GM12878 (cell line): ENCODE measurements at regions not wholly inside any gene's neighbourhood (a gene's known extent, or its start where the extent isn't known, plus 50 kb on each side); places are given as distances from the start of the nearest gene placed in this dataset.

ENCODE experiments used
- ATAC-seq: fragments of 200-7000 bp; cut with Tn5 transposase; 3 replicates; pipeline ENCODE4 v1.9.1; 2020; ENCODE audit warnings: mild to moderate bottlenecking, moderate library complexity
- BruUV-seq: library from RNA; stranded (reverse); fragments of 400-500 nt; replicated peaks from 2 replicates; lab custom pipeline; 2021; lab: Mats Ljungman, UMichigan
- CTCF ChIA-PET: fragments of 300-600 bp; sonication (Branson Sonifier 250); formaldehyde crosslinking; extraction: SDS; loops from one replicate; lab custom pipeline; 2021; ENCODE audit warnings: inconsistent platforms; lab: Yijun Ruan, JAX
- POLR2A ChIA-PET: fragments of 350-600 bp; formaldehyde crosslinking; extraction: SDS; loops from one replicate; lab custom pipeline; 2021; ENCODE audit warnings: inconsistent platforms; lab: Charles Lee
- RAD21 ChIA-PET: fragments of 300-600 bp; sonication (Branson Sonifier 250); formaldehyde crosslinking; loops from one replicate; lab custom pipeline; 2023; ENCODE audit warnings: antibody characterized with exemption; ENCODE audit not compliant: unreplicated experiment; lab: Charles Lee
- SMC1A ChIA-PET: fragments of 300-600 bp; sonication (Branson Sonifier 250); formaldehyde crosslinking; loops from one replicate; lab custom pipeline; 2023; ENCODE audit not compliant: unreplicated experiment, uncharacterized antibody; lab: Charles Lee
- DNase-seq: peaks from one replicate; pipeline ENCODE4 v3.0.0-alpha.2; 2011; ENCODE audit warnings: low read depth, low spot score
- FAIRE-seq: peaks from 3 replicates; lab custom pipeline; 2011; peaks lifted over from hg19 to GRCh38; lab: Jason Lieb, UNC
- H2AFZ ChIP-seq: 2 replicates; pipeline ENCODE4 v1.6.0; 2011; ENCODE audit warnings: low read depth, low read length, control low read depth; ENCODE audit not compliant: control insufficient read depth
- H3K27ac ChIP-seq: 2 replicates; pipeline ENCODE4 v1.5.1; 2011; ENCODE audit warnings: control low read depth; ENCODE audit not compliant: control insufficient read depth, insufficient read depth
- H3K27me3 ChIP-seq, 2 experiments: replicated peaks in 1 of 2; 2 replicates each; pipeline versions ENCODE4 v1.6.0 to v1.6.1; 2011; ENCODE audit warnings: low read length in 1 of 2; ENCODE audit not compliant: control insufficient read depth in 2 of 2, insufficient read depth in 2 of 2
- H3K36me3 ChIP-seq, 2 experiments: 2 replicates each; pipeline ENCODE4 v1.5.1; 2011; ENCODE audit warnings: low read length in 1 of 2; ENCODE audit not compliant: control insufficient read depth in 2 of 2, insufficient read depth in 2 of 2
- H3K4me1 ChIP-seq: 2 replicates; pipeline ENCODE4 v1.6.1; 2011; ENCODE audit warnings: mild to moderate bottlenecking, low read length, moderate library complexity, mixed read lengths; ENCODE audit not compliant: control insufficient read depth, insufficient read depth
- H3K4me2 ChIP-seq: 2 replicates; pipeline ENCODE4 v1.6.0; 2011; ENCODE audit warnings: control low read depth; ENCODE audit not compliant: control insufficient read depth, insufficient read depth
- H3K4me3 ChIP-seq: fragments of 200-600 bp; sonication (generic); 2 replicates; pipeline ENCODE4 v1.5.1; 2016
- H3K79me2 ChIP-seq: 2 replicates; pipeline ENCODE4 v1.6.0; 2011; ENCODE audit warnings: low read length; ENCODE audit not compliant: control insufficient read depth, insufficient read depth
- H3K9ac ChIP-seq: 2 replicates; pipeline ENCODE4 v1.8.0; 2011; ENCODE audit warnings: low read length, control low read depth, mixed read lengths; ENCODE audit not compliant: control insufficient read depth, insufficient read depth
- H3K9me3 ChIP-seq: replicated peaks from 3 replicates; pipeline ENCODE4 v1.5.1; 2011; ENCODE audit warnings: mild to moderate bottlenecking, low read length; ENCODE audit not compliant: control insufficient read depth, insufficient read depth
- H4K20me1 ChIP-seq: 2 replicates; pipeline ENCODE4 v1.6.0; 2011; ENCODE audit not compliant: control insufficient read depth, insufficient read depth
- ASH2L ChIP-seq: fragments of 300-600, 200-600 bp; sonication (generic); IDR thresholded peaks from 2 replicates; pipeline ENCODE4 v1.6.1; 2017; ENCODE audit warnings: low read depth, mild to moderate bottlenecking, borderline replicate concordance
- ATF2 ChIP-seq: IDR thresholded peaks from 2 replicates; pipeline ENCODE4 v1.6.1; 2012; ENCODE audit warnings: low read length, inconsistent platforms
- CHD1 ChIP-seq: IDR thresholded peaks from 2 replicates; pipeline ENCODE4 v1.6.1; 2012; ENCODE audit warnings: low read depth, low read length, improper control_type of control experiment
- DPF2 ChIP-seq: fragments of 450-650 bp; IDR thresholded peaks from 2 replicates; pipeline ENCODE4 v1.6.1; 2017; ENCODE audit warnings: mild to moderate bottlenecking
- E4F1 ChIP-seq: fragments of 450-650 bp; IDR thresholded peaks from 2 replicates; pipeline ENCODE4 v1.6.1; 2018; ENCODE audit warnings: borderline replicate concordance, mild to moderate bottlenecking; ENCODE audit not compliant: partially characterized antibody
- FOXM1 ChIP-seq: IDR thresholded peaks from 2 replicates; pipeline ENCODE4 v1.6.1; 2012; ENCODE audit warnings: low read depth, mild to moderate bottlenecking, inconsistent platforms, low read length, moderate library complexity
- HDGF ChIP-seq: fragments of 450-650 bp; IDR thresholded peaks from 2 replicates; pipeline ENCODE4 v1.6.1; 2016; ENCODE audit warnings: antibody characterized with exemption
- IRF5 ChIP-seq: fragments of 450-650 bp; IDR thresholded peaks from 2 replicates; pipeline ENCODE4 v1.6.1; 2017; ENCODE audit warnings: borderline replicate concordance
- KDM1A ChIP-seq: fragments of 200-600 bp; sonication (generic); IDR thresholded peaks from 2 replicates; pipeline ENCODE4 v1.6.1; 2016; ENCODE audit warnings: borderline replicate concordance
- MEF2A ChIP-seq: IDR thresholded peaks from 2 replicates; pipeline ENCODE4 v1.6.1; 2011; ENCODE audit warnings: low read depth, mild to moderate bottlenecking, low read length, moderate library complexity; ENCODE audit not compliant: insufficient read depth
- MYB ChIP-seq: fragments of 150-350 bp; IDR thresholded peaks from 2 replicates; pipeline ENCODE4 v1.6.1; 2014; ENCODE audit warnings: mild to moderate bottlenecking, low read depth, low read length, borderline replicate concordance
- NBN ChIP-seq: fragments of 450-650 bp; IDR thresholded peaks from 2 replicates; pipeline ENCODE4 v1.6.1; 2016
- RAD51 ChIP-seq: fragments of 450-650 bp; IDR thresholded peaks from 2 replicates; pipeline ENCODE4 v1.6.1; 2016; ENCODE audit warnings: moderate library complexity, mild to moderate bottlenecking, inconsistent platforms
- SIX5 ChIP-seq: IDR thresholded peaks from 2 replicates; pipeline ENCODE4 v1.6.1; 2011; ENCODE audit warnings: mild to moderate bottlenecking, low read depth, low read length, moderate library complexity; ENCODE audit not compliant: severe bottlenecking
- STAT1 ChIP-seq: fragments of 450-650 bp; conservative IDR thresholded peaks from 2 replicates; pipeline ENCODE4 v1.6.1; 2014; ENCODE audit warnings: antibody characterized with exemption, mild to moderate bottlenecking
- ZNF24 ChIP-seq: fragments of 450-650 bp; IDR thresholded peaks from 2 replicates; pipeline ENCODE4 v1.6.1; 2017; ENCODE audit warnings: antibody characterized with exemption, mild to moderate bottlenecking
- ZNF274 ChIP-seq: IDR thresholded peaks from one replicate; pipeline ENCODE4 v1.8.0; 2011; ENCODE audit not compliant: insufficient read length, insufficient read depth
- ZSCAN29 ChIP-seq: fragments of 450-650 bp; IDR thresholded peaks from 2 replicates; pipeline ENCODE4 v1.6.1; 2017; ENCODE audit warnings: mild to moderate bottlenecking, moderate library complexity
- ZZZ3 ChIP-seq: IDR thresholded peaks from 2 replicates; pipeline ENCODE4 v1.6.1; 2011; ENCODE audit warnings: low read depth; ENCODE audit not compliant: control insufficient read depth, insufficient read length
- WGBS: methylation state at CpG from one replicate; pipeline ENCODE4 v1.1.6; 2016; ENCODE audit warnings: low lambda C conversion rate; ENCODE audit not compliant: insufficient replicate concordance, insufficient coverage; ENCODE audit errors: missing lambda C conversion rate; 5-methylcytosine and 5-hydroxymethylcytosine counted together
- in situ Hi-C: fragments of 300-500 bp; cut with MboI; formaldehyde crosslinking; loops from 9 replicates; pipeline ENCODE4 v1.14.3; 2018; ENCODE audit warnings: mixed read lengths
- intact Hi-C: fragments of 100-400 bp; cut with micrococcal nuclease; formaldehyde crosslinking; loops from one replicate; pipeline ENCODE4 v1.14.2; 2022; ENCODE audit not compliant: unreplicated experiment

- no peaks in the 10 kb centered on the region for H4K20me1 ChIP-seq
- H3K4me1 ChIP-seq: no peaks in the 10 kb centered on the region
- no TSS peak for BruUV-seq
- no peaks in the 10 kb centered on the region for H3K36me3 ChIP-seq
- no peak for ATAC-seq
- H3K27ac ChIP-seq: no peak overlapping the region
- in situ Hi-C loops (no loop called here), intact Hi-C loops (no loop called here)
- no peaks in the 10 kb centered on the region; the same call in 2 of the 3 replicates for H3K9me3 ChIP-seq
- H3K79me2 ChIP-seq: no peaks in the 10 kb centered on the region
- no peak overlapping the region for H3K9ac ChIP-seq
- DNase-seq: no peak
- no peaks in the 10 kb centered on the region for H3K27me3 ChIP-seq
- ChIA-PET POLR2A (interaction anchor here (0.6 kb wide), 1 partner anchor 316 kb away, joined by 3 read pairs; no protein-coding TSS in a partner anchor), CTCF (no interaction called here), RAD21 (no interaction called here), SMC1A (no interaction called here)
- H3K4me2 ChIP-seq: no peak overlapping the region
- TF ChIP-seq ZNF24: no peak
- no peak for TF ChIP-seq FOXM1
- no peak for TF ChIP-seq MYB
- no peak for TF ChIP-seq HDGF
- TF ChIP-seq MEF2A: no peak
- TF ChIP-seq ZSCAN29: no peak
- TF ChIP-seq DPF2: no peak
- no peak for TF ChIP-seq KDM1A
- no peak for TF ChIP-seq E4F1
- no peak for TF ChIP-seq ZZZ3
- TF ChIP-seq NBN: no peak
- no peak for TF ChIP-seq RAD51
- TF ChIP-seq ZNF274: no peak
- no peak for TF ChIP-seq ASH2L
- TF ChIP-seq IRF5: no peak
- TF ChIP-seq CHD1: no peak
- no peak for TF ChIP-seq STAT1
- no peak for TF ChIP-seq ATF2
- TF ChIP-seq SIX5: no peak
- no peak for FAIRE-seq
- no peak overlapping the region for H2AFZ ChIP-seq
- no peak overlapping the region for H3K4me3 ChIP-seq
- WGBS: 5% methylated on average over 1 of the region's 1 CpG
These were observed 153.2 kb upstream of the NR2F2 start for GRCh38 chr15:96177279-96177678.
